GM21360 (cell line): ENCODE measurements at regions not wholly inside any gene's neighbourhood (a gene's known extent, or its start where the extent isn't known, plus 50 kb on each side); places are given as distances from the start of the nearest gene placed in this dataset.
"Not testable (repeated sequence)": the region's sequence is repeated elsewhere in the genome, so short reads cannot be mapped to it uniquely, and the experiment has no call there.

Experiments used
- ATAC-seq: cut with Tn5 transposase; IDR thresholded peaks from one replicate; pipeline ENCODE4 v1.9.1; 2021; ENCODE audit warnings: mild to moderate bottlenecking, moderate library complexity; ENCODE audit not compliant: unreplicated experiment

GRCh38 chr11:33971530-33971929 lies 79.7 kb upstream of the LMO2 start:
- not testable (repeated sequence) for ATAC-seq

GRCh38 chr11:33970984-33971466 lies 79.1 kb upstream of the LMO2 start:
- peak; percentile 49 for ATAC-seq

- no peak for ATAC-seq
Observed at GRCh38 chr11:33967451-33967850, 75.6 kb upstream of the LMO2 start.

GRCh38 chr11:33965032-33965431 lies 73.2 kb upstream of the LMO2 start:
- ATAC-seq: no peak

GRCh38 chr11:33959855-33960400 lies 68.1 kb upstream of the LMO2 start:
- ATAC-seq: no peak

GRCh38 chr11:33957304-33957917 lies 65.5 kb upstream of the LMO2 start:
- no peak for ATAC-seq

GRCh38 chr11:33956611-33957010 lies 64.7 kb upstream of the LMO2 start:
- no peak for ATAC-seq

- no peak for ATAC-seq
Observed at GRCh38 chr11:33953289-33953688, 61.4 kb upstream of the LMO2 start.

- no peak for ATAC-seq
Observed at GRCh38 chr11:33952805-33953204, 60.9 kb upstream of the LMO2 start.

- no peak for ATAC-seq
Observed at GRCh38 chr11:33949252-33949913, 57.5 kb upstream of the LMO2 start.

GRCh38 chr11:33948494-33948893 lies 56.6 kb upstream of the LMO2 start:
- ATAC-seq: no peak

GRCh38 chr11:33947918-33948317 lies 56.0 kb upstream of the LMO2 start:
- ATAC-seq: not testable (repeated sequence)

GRCh38 chr11:33946930-33947329 lies 55.1 kb upstream of the LMO2 start:
- ATAC-seq: no peak

GRCh38 chr11:33945481-33946268 lies 53.8 kb upstream of the LMO2 start:
- ATAC-seq: no peak

GRCh38 chr11:33944693-33945424 lies 53.0 kb upstream of the LMO2 start:
- ATAC-seq: no peak

GRCh38 chr11:33944345-33944692 lies 52.4 kb upstream of the LMO2 start:
- ATAC-seq: no peak

GRCh38 chr11:33942954-33943353 lies 51.1 kb upstream of the LMO2 start:
- ATAC-seq: peak; percentile 62

- ATAC-seq: no peak
Observed at GRCh38 chr11:33941637-33942160, 49.8 kb upstream of the LMO2 start.
